CD14-positive monocyte (primary cell): ENCODE measurements at regions not wholly inside any gene's neighbourhood (a gene's known extent, or its start where the extent isn't known, plus 50 kb on each side); places are given as distances from the start of the nearest gene placed in this dataset.

Experiments
- DNase-seq, 3 donors: peaks; one replicate each; pipeline ENCODE4 v3.0.0-alpha.2; 2011 to 2022
- H2AFZ ChIP-seq: 2 replicates; pipeline ENCODE4 v1.6.0; 2012; ENCODE audit warnings: mild to moderate bottlenecking, low read depth, low read length, inconsistent platforms; ENCODE audit not compliant: insufficient read depth, poor library complexity, severe bottlenecking
- H3K27ac ChIP-seq, 2 donors: 1 replicate in 1 of 2; 2 replicates in 1 of 2; pipeline ENCODE4 v1.5.1; 2012 to 2013; ENCODE audit warnings: low read length in 2 of 2, control low read depth in 1 of 2, inconsistent platforms in 1 of 2, low read depth in 1 of 2, mild to moderate bottlenecking in 1 of 2
- H3K27me3 ChIP-seq, 2 donors: one replicate each; pipeline versions ENCODE4 v1.6.0 to v1.6.1; 2011 to 2013; ENCODE audit warnings: low read length in 2 of 2; ENCODE audit not compliant: control insufficient read depth in 2 of 2, insufficient read depth in 2 of 2
- H3K36me3 ChIP-seq, 2 donors: replicated peaks in 1 of 2; 1 replicate in 1 of 2; 2 replicates in 1 of 2; pipeline versions ENCODE4 v1.5.1 to v1.6.1; 2012 to 2013; ENCODE audit warnings: low read length in 2 of 2, control low read depth in 1 of 2, inconsistent platforms in 1 of 2, mild to moderate bottlenecking in 1 of 2; ENCODE audit not compliant: insufficient read depth in 2 of 2, control insufficient read depth in 1 of 2
- H3K4me1 ChIP-seq, 2 donors: 1 replicate in 1 of 2; 2 replicates in 1 of 2; pipeline versions ENCODE4 v1.5.1 to v1.6.1; 2012 to 2013; ENCODE audit warnings: low read length in 2 of 2, control low read depth in 1 of 2, inconsistent platforms in 1 of 2, mild to moderate bottlenecking in 1 of 2, moderate library complexity in 1 of 2; ENCODE audit not compliant: insufficient read depth in 2 of 2, control insufficient read depth in 1 of 2
- H3K4me2 ChIP-seq: replicated peaks from 2 replicates; pipeline ENCODE3; 2012; ENCODE audit warnings: low read length, moderate library complexity, mild to moderate bottlenecking; ENCODE audit not compliant: poor library complexity, severe bottlenecking; ENCODE audit errors: extremely low read depth
- H3K4me3 ChIP-seq, 3 experiments: fragments of 200-600 bp in 1 of 3; sonication (generic) in 1 of 3; replicated peaks in 1 of 3; 1 replicate in 2 of 3; 2 replicates in 1 of 3; pipeline ENCODE4 v1.5.1; 2011 to 2013; ENCODE audit warnings: low read length in 3 of 3, mild to moderate bottlenecking in 3 of 3, control low read depth in 2 of 3, low read depth in 2 of 3, inconsistent platforms in 1 of 3, moderate library complexity in 1 of 3
- H3K79me2 ChIP-seq: 2 replicates; pipeline ENCODE4 v1.6.0; 2012; ENCODE audit warnings: mild to moderate bottlenecking, control low read depth, inconsistent platforms, low read length, moderate library complexity; ENCODE audit not compliant: insufficient read depth
- H3K9ac ChIP-seq: 2 replicates; pipeline ENCODE4 v1.6.0; 2017; ENCODE audit warnings: low read length, mild to moderate bottlenecking; ENCODE audit not compliant: insufficient read depth, poor library complexity, severe bottlenecking
- H3K9me3 ChIP-seq, 2 donors: replicated peaks in 1 of 2; 1 replicate in 1 of 2; 2 replicates in 1 of 2; pipeline versions ENCODE4 v1.5.1 to v1.6.1; 2012 to 2013; ENCODE audit warnings: low read length in 2 of 2, control low read depth in 1 of 2; ENCODE audit not compliant: control insufficient read depth in 1 of 2, insufficient read depth in 1 of 2
- H4K20me1 ChIP-seq: 2 replicates; pipeline ENCODE4 v1.6.0; 2012; ENCODE audit warnings: mild to moderate bottlenecking, low read length, control low read depth, moderate library complexity; ENCODE audit not compliant: insufficient read depth
- H3K27ac Mint-ChIP-seq, 7 donors: one replicate each; pipeline ENCODE4 v1.8.0; 2020; ENCODE audit warnings: mild to moderate bottlenecking in 7 of 7, mixed read lengths in 7 of 7, moderate library complexity in 6 of 7, inconsistent platforms in 2 of 7
- H3K27me3 Mint-ChIP-seq, 3 donors: one replicate each; pipeline ENCODE4 v1.8.0; 2021 to 2022; ENCODE audit warnings: low read depth in 3 of 3, mild to moderate bottlenecking in 3 of 3, mixed read lengths in 3 of 3, moderate library complexity in 3 of 3, inconsistent platforms in 1 of 3
- H3K36me3 Mint-ChIP-seq, 2 donors: one replicate each; pipeline ENCODE4 v1.8.0; 2020; ENCODE audit warnings: mixed read lengths in 2 of 2, inconsistent platforms in 1 of 2, mild to moderate bottlenecking in 1 of 2
- H3K4me1 Mint-ChIP-seq: one replicate; pipeline ENCODE4 v1.8.0; 2020; ENCODE audit warnings: mild to moderate bottlenecking, mixed read lengths
- H3K4me3 Mint-ChIP-seq, 2 donors: one replicate each; pipeline ENCODE4 v1.8.0; 2020; ENCODE audit warnings: mild to moderate bottlenecking in 2 of 2, mixed read lengths in 2 of 2, moderate library complexity in 1 of 2
- H3K9me3 Mint-ChIP-seq, 7 donors: one replicate each; pipeline ENCODE4 v1.8.0; 2020 to 2022; ENCODE audit warnings: mixed read lengths in 7 of 7, mild to moderate bottlenecking in 6 of 7, moderate library complexity in 6 of 7, inconsistent platforms in 2 of 7
- WGBS: methylation state at CpG from one replicate; pipeline ENCODE4 v1.1.5; 2013; ENCODE audit warnings: missing lambda C conversion rate; ENCODE audit not compliant: insufficient coverage; 5-methylcytosine and 5-hydroxymethylcytosine counted together
- intact Hi-C, 2 donors: fragments of 100-400 bp; cut with micrococcal nuclease; formaldehyde crosslinking; loops; one replicate each; pipeline versions ENCODE4 v1.15.0 to v1.15.1; 2023
- TF ChIP-seq, protein P1 (sequence below): fragments of 200-600 bp; IDR thresholded peaks from one replicate; pipeline ENCODE4 v1.8.0; 2022; ENCODE audit warnings: antibody characterized with exemption, mild to moderate bottlenecking

DNA sequence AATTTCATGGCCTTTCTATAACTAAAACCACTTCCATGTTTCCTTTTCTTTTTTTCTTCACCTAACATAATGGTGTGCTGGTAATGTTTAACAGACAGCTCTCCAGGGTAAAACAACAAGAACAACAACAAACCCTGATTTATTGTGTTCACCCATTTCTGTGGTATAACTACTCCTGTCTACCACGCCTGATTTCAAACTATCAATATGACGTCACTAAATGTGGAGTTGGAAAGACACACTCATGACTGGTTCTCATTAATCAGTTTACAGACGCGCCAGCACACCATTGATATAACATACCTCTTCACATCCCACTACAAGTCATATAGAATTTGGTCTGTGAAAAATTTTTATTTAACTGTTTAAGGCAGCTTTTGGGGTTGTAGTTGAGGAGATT is 142.9 kb downstream of the ARRDC3 start:
- H3K36me3 Mint-ChIP-seq = no peaks in the 10 kb centered on the region
- WGBS = no CpG with 5 or more reads among the region's 4 CpGs
- H4K20me1 ChIP-seq = no peaks in the 10 kb centered on the region
- H3K27ac Mint-ChIP-seq = no peak overlapping the region
- no peaks in the 10 kb centered on the region for H3K36me3 ChIP-seq
- no peak overlapping the region for H3K4me2 ChIP-seq
- H3K4me3 Mint-ChIP-seq = no peak overlapping the region
- no peaks in the 10 kb centered on the region for H3K27me3 Mint-ChIP-seq
- no peaks in the 10 kb centered on the region for H3K27me3 ChIP-seq
- no peaks in the 10 kb centered on the region for H3K4me1 ChIP-seq
- TF ChIP-seq, protein P1, sequence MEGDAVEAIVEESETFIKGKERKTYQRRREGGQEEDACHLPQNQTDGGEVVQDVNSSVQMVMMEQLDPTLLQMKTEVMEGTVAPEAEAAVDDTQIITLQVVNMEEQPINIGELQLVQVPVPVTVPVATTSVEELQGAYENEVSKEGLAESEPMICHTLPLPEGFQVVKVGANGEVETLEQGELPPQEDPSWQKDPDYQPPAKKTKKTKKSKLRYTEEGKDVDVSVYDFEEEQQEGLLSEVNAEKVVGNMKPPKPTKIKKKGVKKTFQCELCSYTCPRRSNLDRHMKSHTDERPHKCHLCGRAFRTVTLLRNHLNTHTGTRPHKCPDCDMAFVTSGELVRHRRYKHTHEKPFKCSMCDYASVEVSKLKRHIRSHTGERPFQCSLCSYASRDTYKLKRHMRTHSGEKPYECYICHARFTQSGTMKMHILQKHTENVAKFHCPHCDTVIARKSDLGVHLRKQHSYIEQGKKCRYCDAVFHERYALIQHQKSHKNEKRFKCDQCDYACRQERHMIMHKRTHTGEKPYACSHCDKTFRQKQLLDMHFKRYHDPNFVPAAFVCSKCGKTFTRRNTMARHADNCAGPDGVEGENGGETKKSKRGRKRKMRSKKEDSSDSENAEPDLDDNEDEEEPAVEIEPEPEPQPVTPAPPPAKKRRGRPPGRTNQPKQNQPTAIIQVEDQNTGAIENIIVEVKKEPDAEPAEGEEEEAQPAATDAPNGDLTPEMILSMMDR = no peak
- DNase-seq = no peak
- peaks cover 0 to 14% (median 6%) of the 10 kb centered on the region in 7 donors for H3K9me3 Mint-ChIP-seq
- no peak overlapping the region for H3K9ac ChIP-seq
- peaks cover 2% of the 10 kb centered on the region for H3K4me1 Mint-ChIP-seq
- H3K4me3 ChIP-seq = no peak overlapping the region
- H3K27ac ChIP-seq = no peak overlapping the region
- H3K9me3 ChIP-seq = peaks cover 3% of the 10 kb centered on the region in 2 donors
- no peak overlapping the region for H2AFZ ChIP-seq
- intact Hi-C loops = no loop called here
- no peaks in the 10 kb centered on the region for H3K79me2 ChIP-seq

DNA sequence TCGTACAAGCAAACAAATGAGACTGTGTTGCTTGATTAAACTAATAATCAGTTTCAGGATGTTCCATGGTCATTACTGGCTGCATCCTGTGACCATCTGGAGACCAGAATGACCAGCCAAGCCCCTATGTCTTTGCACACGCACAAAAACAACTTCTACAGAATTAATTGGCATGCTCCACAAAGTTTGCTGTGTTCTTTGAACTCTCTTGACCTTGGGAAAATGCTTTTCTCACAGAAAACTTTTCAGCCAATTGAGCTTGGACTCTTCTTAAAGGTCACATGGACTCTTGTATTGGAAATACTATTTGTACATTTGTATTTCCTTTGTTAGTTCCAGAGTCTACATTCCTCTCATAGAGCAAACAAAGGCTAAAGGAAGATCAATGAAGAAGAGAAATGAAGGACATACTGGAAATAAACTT is 147.8 kb downstream of the ARRDC3 start:
- Histone ChIP-seq H3K4me2 (no peak overlapping the region), H3K36me3 (no peaks in the 10 kb centered on the region), H3K27me3 (no peaks in the 10 kb centered on the region), H3K9ac (no peak overlapping the region), H3K27ac (no peak overlapping the region), H3K79me2 (no peaks in the 10 kb centered on the region), H3K9me3 (peaks cover 0 to 3% of the 10 kb centered on the region in 2 donors), H4K20me1 (no peaks in the 10 kb centered on the region), H3K4me3 (no peak overlapping the region), H2AFZ (no peak overlapping the region), H3K4me1 (peaks cover 11% of the 10 kb centered on the region in 2 donors)
- intact Hi-C loops = no loop called here
- TF ChIP-seq, protein P1 = no peak
- no peak for DNase-seq
- no peaks in the 10 kb centered on the region for H3K27me3 Mint-ChIP-seq
- WGBS = 100% methylated on average over 1 of the region's 2 CpGs
- peaks cover 0 to 8% (median under 1%) of the 10 kb centered on the region in 7 donors for H3K9me3 Mint-ChIP-seq
- no peak overlapping the region for H3K27ac Mint-ChIP-seq
- H3K4me3 Mint-ChIP-seq = no peak overlapping the region
- H3K4me1 Mint-ChIP-seq = peaks cover 9% of the 10 kb centered on the region
- peaks cover 2 to 5% of the 10 kb centered on the region in 2 donors for H3K36me3 Mint-ChIP-seq
